ENCODE measurements at regions not wholly inside any gene's neighbourhood (a gene's known extent, or its start where the extent isn't known, plus 50 kb on each side); places are given as distances from the start of the nearest gene placed in this dataset.

DNA sequence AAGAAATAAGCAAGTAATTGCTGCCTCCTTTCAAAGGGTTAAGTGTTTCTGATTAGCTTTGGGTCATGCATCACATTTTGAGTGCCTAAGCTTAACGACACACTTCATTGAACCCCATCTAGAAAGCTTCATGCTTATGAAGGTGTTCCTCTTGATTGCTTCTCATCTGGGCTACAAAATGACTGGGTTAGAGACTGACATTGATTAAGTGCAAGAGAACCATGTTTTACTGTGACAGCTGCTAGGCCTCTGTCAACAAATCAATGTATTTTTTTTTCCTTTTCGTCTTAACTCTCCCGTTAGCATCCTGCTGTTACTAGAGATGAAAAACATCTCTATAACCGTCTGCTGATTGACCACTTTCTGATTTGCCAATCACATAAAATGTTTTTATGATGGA, 725.0 kb downstream of the TLE1 start:
- Mint-ChIP-seq H3K27ac (no peak overlapping the region), H3K27me3 (no peaks in the 10 kb centered on the region)

DNA sequence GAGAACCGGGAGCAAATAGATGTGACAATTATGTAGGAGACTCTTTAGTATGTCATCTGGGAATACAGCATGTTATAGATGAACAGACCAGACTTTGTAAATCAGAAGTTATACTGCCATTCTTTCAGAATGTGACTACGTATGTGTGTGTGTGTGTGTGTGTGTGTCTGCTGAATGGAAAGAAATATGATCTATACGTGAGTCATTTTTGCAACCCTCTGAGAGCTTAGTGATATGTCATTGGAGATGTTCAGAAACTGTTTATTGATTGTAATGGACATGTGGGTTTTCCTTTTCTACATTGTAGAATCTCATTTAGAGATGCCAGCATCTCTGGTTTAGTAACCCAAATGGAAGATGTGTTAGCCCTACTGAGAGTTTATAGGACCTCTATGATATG, 731.5 kb downstream of the TLE1 start:
- no peak for DNase-seq
- no peaks in the 10 kb centered on the region for H3K36me3 Mint-ChIP-seq (ENCODE audit: low read depth)
- TF ChIP-seq, protein P1, sequence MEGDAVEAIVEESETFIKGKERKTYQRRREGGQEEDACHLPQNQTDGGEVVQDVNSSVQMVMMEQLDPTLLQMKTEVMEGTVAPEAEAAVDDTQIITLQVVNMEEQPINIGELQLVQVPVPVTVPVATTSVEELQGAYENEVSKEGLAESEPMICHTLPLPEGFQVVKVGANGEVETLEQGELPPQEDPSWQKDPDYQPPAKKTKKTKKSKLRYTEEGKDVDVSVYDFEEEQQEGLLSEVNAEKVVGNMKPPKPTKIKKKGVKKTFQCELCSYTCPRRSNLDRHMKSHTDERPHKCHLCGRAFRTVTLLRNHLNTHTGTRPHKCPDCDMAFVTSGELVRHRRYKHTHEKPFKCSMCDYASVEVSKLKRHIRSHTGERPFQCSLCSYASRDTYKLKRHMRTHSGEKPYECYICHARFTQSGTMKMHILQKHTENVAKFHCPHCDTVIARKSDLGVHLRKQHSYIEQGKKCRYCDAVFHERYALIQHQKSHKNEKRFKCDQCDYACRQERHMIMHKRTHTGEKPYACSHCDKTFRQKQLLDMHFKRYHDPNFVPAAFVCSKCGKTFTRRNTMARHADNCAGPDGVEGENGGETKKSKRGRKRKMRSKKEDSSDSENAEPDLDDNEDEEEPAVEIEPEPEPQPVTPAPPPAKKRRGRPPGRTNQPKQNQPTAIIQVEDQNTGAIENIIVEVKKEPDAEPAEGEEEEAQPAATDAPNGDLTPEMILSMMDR (IDR thresholded peaks at IDR 0.05): no peak

More for the DNA sequence above, 725.0 kb downstream of the TLE1 start:
- DNase-seq: no peak
- ChIA-PET CTCF (no interaction called here), POLR2A (no interaction called here)
- H3K4me1 Mint-ChIP-seq (ENCODE audit: low read depth): no peaks in the 10 kb centered on the region
- Histone ChIP-seq H3K36me3 (ENCODE audit: insufficient read depth, low read length) (no peaks in the 10 kb centered on the region), H3K9me3 (ENCODE audit: control insufficient read depth in 1 of 2, insufficient read depth in 1 of 2, low read length in 2 of 2) (peaks cover 4% of the 10 kb centered on the region in 2 experiments), H3K27ac (ENCODE audit: low read depth in 1 of 2, low read length in 2 of 2) (no peak overlapping the region), H3K4me3 (ENCODE audit: low read length) (no peak overlapping the region), H3K27me3 (ENCODE audit: control insufficient read depth in 1 of 2, insufficient read depth in 2 of 2, low read length in 2 of 2) (no peaks in the 10 kb centered on the region), H3K4me1 (ENCODE audit: insufficient read depth, low read length) (no peaks in the 10 kb centered on the region)
- no peak overlapping the region for H3K4me3 Mint-ChIP-seq
- TF ChIP-seq, protein P1 (IDR thresholded peaks at IDR 0.05): no peak
- H3K9me3 Mint-ChIP-seq: peaks cover 2% of the 10 kb centered on the region
- ATAC-seq (ENCODE audit: poor library complexity): no peak
- no peaks in the 10 kb centered on the region for H3K36me3 Mint-ChIP-seq (ENCODE audit: low read depth)
- intact Hi-C loops (cut with DNase I, micrococcal nuclease): no loop called here

DNA sequence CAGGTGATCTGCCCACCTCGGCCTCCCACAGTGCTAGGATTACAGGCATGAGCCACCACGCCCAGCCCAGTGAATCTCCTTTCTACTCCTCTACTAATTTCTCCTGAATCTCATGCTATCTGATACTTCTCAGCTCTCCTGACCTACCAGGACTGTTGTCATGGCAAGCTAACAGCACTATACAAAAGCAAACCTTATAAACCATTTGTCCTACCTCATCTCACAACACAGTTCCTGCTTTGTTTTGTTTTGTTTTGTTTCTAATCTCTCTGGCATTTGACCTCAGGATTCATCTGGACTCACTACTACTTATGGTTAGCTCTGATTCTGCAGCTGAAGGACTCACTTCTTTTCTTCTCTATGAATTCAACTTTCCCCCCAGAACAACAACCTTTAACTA, 734.8 kb downstream of the TLE1 start:
- Histone ChIP-seq H3K27ac (ENCODE audit: low read depth in 1 of 2, low read length in 2 of 2) (no peak overlapping the region), H3K4me1 (ENCODE audit: insufficient read depth, low read length) (no peaks in the 10 kb centered on the region), H3K27me3 (ENCODE audit: control insufficient read depth in 1 of 2, insufficient read depth in 2 of 2, low read length in 2 of 2) (no peaks in the 10 kb centered on the region), H3K9me3 (ENCODE audit: control insufficient read depth in 1 of 2, insufficient read depth in 1 of 2, low read length in 2 of 2) (no peaks in the 10 kb centered on the region), H3K4me3 (ENCODE audit: low read length) (no peak overlapping the region), H3K36me3 (ENCODE audit: insufficient read depth, low read length) (no peaks in the 10 kb centered on the region)
- DNase-seq: no peak
- Mint-ChIP-seq H3K9me3 (peaks cover 2% of the 10 kb centered on the region), H3K27me3 (no peaks in the 10 kb centered on the region), H3K4me3 (no peak overlapping the region), H3K36me3 (ENCODE audit: low read depth) (no peaks in the 10 kb centered on the region), H3K4me1 (ENCODE audit: low read depth) (no peaks in the 10 kb centered on the region), H3K27ac (no peak overlapping the region)
- TF ChIP-seq, protein P1 (IDR thresholded peaks at IDR 0.05): no peak
- no peak for ATAC-seq (ENCODE audit: poor library complexity)
- intact Hi-C loops (cut with DNase I, micrococcal nuclease): no loop called here
- ChIA-PET POLR2A (no interaction called here), CTCF (no interaction called here)

More for the DNA sequence above, 731.5 kb downstream of the TLE1 start:
- H3K4me3 Mint-ChIP-seq: no peak overlapping the region
- Histone ChIP-seq H3K4me1 (ENCODE audit: insufficient read depth, low read length) (no peaks in the 10 kb centered on the region), H3K27ac (ENCODE audit: low read depth in 1 of 2, low read length in 2 of 2) (no peak overlapping the region), H3K36me3 (ENCODE audit: insufficient read depth, low read length) (no peaks in the 10 kb centered on the region), H3K4me3 (ENCODE audit: low read length) (no peak overlapping the region), H3K27me3 (ENCODE audit: control insufficient read depth in 1 of 2, insufficient read depth in 2 of 2, low read length in 2 of 2) (no peaks in the 10 kb centered on the region), H3K9me3 (ENCODE audit: control insufficient read depth in 1 of 2, insufficient read depth in 1 of 2, low read length in 2 of 2) (peaks cover 0 to 4% of the 10 kb centered on the region in 2 experiments)
- H3K27ac Mint-ChIP-seq: no peak overlapping the region
- CTCF ChIA-PET: no interaction called here
- peaks cover 2% of the 10 kb centered on the region for H3K9me3 Mint-ChIP-seq
- H3K27me3 Mint-ChIP-seq: no peaks in the 10 kb centered on the region
- ATAC-seq (ENCODE audit: poor library complexity): no peak
- POLR2A ChIA-PET: no interaction called here
- intact Hi-C loops (cut with DNase I, micrococcal nuclease): no loop called here
- no peaks in the 10 kb centered on the region for H3K4me1 Mint-ChIP-seq (ENCODE audit: low read depth)

Measured in CD4-positive, alpha-beta T cell (primary cell).